Right renal cortex interstitium (tissue), 3 donors: ENCODE measurements at regions not wholly inside any gene's neighbourhood (a gene's known extent, or its start where the extent isn't known, plus 50 kb on each side); places are given as distances from the start of the nearest gene placed in this dataset.

Experiments used
- DNase-seq, 3 donors: peaks; one replicate each; pipeline ENCODE4 v3.0.0-alpha.2; 2013; ENCODE audit warnings: low read depth in 3 of 3, low spot score in 2 of 3

DNA sequence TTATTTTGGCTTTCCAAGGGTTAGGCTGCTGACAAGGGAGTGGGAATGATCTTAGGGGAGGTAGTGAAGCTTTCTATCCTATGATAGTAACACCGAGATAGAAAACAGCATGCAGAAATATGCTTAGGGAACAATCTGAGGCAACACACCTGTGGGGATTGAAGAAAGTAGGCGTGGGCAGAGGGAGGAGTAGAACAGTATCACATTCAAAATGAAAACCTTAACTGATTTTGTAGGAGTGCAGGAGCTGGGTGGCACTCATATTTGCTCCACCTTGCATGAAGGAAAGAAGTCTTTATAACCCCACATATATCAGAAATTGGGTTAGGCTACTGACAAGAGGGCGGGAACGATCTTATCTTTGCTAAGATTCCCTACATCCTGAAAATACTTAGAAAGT, 762.2 kb upstream of the CNTNAP5 start:
- DNase-seq = no peak

DNA sequence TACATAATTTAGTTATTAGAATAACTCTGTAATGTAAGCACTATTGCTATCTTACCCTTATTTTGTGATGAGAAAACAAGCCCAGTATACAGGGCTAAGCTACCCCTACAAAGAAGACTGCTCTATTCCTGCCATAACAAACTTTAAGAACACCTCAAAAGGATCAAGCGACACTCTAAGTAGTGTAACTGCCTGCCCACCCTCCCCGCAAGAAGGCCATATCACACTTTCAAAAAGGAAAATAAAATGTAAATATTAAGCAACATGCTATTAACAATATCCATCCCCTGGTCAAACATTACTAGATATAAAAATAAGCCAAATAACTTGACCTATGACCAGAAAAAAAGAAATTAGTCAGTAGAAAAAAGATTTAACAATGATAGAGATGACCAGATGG, 741.7 kb upstream of the CNTNAP5 start:
- no peak for DNase-seq

DNA sequence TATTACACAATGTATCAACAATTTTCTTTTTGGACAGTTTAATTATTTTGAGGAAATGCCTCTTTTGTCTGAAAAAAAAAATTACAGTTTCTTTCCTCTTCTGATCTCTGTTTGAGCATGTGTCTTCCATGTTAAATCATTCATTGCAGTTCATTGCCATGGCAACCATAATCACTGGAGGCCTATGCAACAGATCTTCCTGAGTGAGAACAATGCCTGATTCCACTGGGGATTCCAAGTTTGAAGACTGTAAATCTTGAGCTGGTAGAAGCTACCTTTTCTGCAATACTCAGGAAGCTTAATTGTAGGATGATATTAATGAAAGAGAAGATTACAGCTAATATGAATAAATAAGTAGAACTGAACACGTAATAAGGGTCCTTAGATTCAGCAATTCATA, 721.4 kb upstream of the CNTNAP5 start:
- DNase-seq = no peak
